NOMO-1 treated with DMSO at 0.1 percent for 48 hours (cell line): ENCODE measurements at regions not wholly inside any gene's neighbourhood (a gene's known extent, or its start where the extent isn't known, plus 50 kb on each side); places are given as distances from the start of the nearest gene placed in this dataset.
A peak's percentile ranks its signal among the peaks of the same experiment; 100 is the strongest.
"Not testable (repeated sequence)": the region's sequence is repeated elsewhere in the genome, so short reads cannot be mapped to it uniquely, and the experiment has no call there.

ENCODE experiments used
- DNase-seq: peaks from one replicate; lab custom pipeline; 2025; ENCODE audit not compliant: unreplicated experiment; lab: John Stamatoyannopoulos, UW

- no peak for DNase-seq
These were observed 113.4 kb downstream of the LHX2 start for GRCh38 chr9:124124729-124125650.

- no peak for DNase-seq
These were observed 114.0 kb downstream of the LHX2 start for GRCh38 chr9:124125651-124125977.

- DNase-seq: peak; percentile 50
These were observed 115.4 kb downstream of the LHX2 start for GRCh38 chr9:124126648-124127646.

GRCh38 chr9:124128568-124129166, 117.1 kb downstream of the LHX2 start:
- DNase-seq: no peak

GRCh38 chr9:124130277-124131075, 118.9 kb downstream of the LHX2 start:
- no peak for DNase-seq

DNA sequence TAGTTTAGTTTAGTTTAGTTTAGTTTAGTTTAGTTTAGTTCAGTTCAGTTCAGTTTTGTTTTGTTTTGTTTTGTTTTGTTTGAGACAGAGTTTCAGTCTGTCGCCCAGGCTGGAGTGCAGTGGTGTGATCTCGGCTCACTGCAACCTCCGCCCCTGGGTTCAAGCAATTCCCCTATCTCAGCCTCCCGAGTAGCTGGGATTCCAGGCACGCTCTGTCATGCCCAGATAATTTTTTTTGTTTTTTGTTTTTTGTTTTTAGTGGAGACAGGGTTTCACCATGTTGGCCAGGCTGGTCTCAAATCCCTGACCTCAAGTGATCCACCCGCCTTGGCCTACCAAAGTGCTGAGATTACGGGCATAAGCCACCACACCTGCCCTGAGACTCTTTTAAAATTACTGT, 120.0 kb downstream of the LHX2 start:
- not testable (repeated sequence) for DNase-seq

- no peak for DNase-seq
These were observed 121.1 kb downstream of the LHX2 start for GRCh38 chr9:124132671-124133147.

DNA sequence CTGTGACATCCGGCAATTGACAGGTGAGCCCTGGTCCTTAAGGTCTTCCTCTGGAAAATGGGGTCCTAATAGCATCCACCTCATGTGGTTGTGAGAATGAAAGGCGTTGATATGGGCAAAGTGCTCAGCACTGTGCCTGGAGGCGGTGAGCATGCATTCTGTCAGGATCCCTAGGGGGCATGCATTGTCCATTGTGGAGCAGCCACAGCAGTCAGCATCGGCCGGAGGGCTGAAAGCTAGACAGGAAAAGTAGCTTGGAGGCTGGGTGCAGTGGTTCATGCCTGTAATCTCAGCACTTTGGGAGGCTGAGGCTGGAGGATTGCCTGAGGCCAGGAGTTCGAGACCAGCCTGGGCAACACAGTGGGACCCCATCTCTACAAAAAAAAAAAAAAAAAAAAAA, 122.2 kb downstream of the LHX2 start:
- peak; percentile 54 for DNase-seq

- no peak for DNase-seq
These were observed 123.0 kb downstream of the LHX2 start for GRCh38 chr9:124134526-124134925.

DNA sequence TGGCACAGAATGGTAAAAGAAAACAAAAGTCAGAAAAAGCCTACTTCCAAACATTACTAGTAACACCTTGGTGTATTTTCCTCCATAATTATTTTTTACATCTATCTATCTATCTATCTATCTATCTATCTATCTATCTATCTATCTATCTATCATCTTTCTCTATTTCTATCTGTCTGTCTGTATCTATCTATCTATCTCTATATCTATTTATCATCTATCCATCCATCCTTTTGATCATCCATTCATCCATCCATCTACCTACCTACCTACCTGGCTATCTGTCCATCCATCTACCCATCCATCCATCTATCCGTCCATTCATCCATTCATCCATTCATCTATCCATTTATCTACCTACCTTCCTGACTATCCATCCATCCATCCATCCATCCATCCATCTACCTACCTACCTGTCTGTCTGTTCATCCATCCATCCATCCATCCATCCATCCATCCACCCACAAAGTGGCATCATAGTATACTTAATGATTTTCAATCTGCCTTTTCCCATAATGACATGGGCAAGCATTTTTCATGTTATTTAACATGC, 121.9 kb upstream of the NEK6 start:
- no peak for DNase-seq

- DNase-seq: no peak
These were observed 120.5 kb upstream of the NEK6 start for GRCh38 chr9:124137009-124137943.

DNA sequence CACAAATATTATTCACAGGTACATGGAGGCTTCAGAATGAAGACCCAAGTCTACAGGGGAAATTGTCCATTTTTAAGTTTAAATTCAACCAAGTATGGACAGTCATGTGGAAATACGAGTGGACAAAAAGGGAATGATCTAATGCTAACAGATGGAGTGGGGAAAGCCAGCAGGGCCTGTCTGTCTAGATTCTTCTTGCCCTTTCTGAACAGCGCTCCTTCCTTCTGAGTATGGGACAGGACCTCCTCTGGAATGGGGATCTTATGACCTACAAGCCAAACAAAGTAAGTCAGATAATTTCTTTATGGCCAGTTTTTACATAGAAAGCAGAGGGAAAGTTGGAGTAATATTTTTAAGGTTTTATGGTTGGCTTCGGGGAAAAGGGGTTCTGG, 119.8 kb upstream of the NEK6 start:
- no peak for DNase-seq

DNA sequence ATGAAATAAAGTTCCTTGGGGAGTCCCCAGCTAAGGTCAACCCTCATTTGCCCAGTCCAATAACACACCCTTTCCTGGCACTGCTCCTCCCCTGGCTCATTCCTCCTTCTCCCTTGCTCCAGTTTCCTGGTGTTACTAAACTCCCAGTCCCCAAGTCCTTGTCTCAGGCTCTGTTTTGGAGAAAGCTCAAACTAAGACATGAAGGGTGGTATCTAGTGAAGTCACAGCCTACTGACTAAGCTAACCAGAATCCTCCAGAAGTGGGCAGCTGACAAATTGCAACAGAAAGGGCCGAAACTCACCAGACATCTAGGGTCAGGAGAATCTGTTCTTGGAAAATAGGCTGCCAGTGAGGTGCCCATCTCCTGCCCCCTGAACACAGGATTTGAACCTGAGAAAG, 118.7 kb upstream of the NEK6 start:
- DNase-seq: no peak

DNA sequence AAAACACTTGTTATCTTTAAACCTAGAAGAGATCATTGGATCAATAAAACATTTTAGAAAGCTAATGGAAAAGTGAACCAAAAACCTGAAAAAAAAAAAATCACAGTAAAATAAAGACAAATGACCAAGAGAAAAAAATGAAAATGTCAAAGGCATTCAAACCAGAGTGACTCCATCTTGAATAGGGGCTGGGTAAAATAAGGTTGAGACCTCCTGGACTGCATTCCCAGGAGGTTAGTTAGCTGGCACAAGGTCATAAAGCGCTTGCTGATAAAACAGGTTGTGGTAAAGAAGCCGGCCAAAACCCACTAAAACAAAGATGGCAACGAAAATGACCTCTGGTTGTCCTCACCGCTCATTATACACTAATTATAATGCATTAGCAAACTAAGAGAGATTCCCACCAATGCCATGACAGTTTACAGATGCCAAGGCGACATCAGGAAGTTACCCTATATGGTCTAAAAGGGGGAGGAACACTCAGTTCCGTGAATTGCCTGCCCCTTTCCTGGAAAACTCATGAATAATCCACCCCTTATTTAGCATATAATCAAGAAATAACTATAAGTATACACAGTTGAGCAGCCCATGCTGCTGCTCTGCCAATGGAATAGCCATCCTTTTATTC, 116.7 kb upstream of the NEK6 start:
- DNase-seq: no peak

GRCh38 chr9:124144561-124145123, 113.1 kb upstream of the NEK6 start:
- not testable (repeated sequence) for DNase-seq

GRCh38 chr9:124146031-124146561, 111.7 kb upstream of the NEK6 start:
- DNase-seq: no peak

DNA sequence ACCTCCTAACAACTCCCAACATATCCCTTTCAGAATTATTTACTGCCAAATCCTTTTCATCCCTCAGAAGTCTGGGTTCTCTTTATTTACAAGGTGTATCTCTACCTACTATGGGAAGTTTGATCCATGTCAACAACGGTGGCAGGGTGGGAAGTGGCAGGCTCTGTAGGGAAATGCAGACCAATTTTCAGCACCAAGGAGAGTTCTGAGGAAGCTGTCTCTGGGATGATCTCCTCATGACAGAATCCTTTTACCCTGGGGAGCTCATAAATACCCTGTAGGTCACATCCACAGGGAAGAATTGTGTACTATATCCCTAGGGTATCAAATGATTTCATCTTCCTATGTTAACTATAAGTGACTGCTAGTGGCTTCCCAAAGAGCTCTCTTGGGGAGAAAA, 107.8 kb upstream of the NEK6 start:
- no peak for DNase-seq

DNA sequence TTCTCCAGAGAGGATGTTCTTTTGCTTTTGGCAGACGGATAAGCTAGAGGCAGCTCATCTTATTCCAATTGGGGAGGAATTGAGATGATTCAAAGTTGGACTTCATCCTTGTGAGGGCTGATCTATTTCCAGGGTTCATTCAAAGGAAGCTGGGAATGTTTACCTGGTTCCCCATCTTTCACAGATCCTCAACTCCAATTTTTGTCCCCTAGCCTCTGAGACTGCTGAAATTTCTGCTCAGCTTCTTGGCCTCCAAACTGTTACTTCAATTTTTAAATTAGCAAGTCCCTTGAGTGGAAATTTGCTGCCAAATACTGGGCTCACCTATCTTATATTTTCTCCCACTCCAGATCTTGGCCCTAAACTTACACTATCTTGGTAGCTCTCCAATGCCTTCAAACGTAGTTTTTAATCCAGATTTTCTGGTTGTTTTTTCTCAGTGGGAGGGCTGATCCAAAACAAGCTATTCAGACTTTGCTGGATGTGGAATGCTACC, 93.9 kb upstream of the NEK6 start:
- no peak for DNase-seq
